ENCODE measurements at regions not wholly inside any gene's neighbourhood (a gene's known extent, or its start where the extent isn't known, plus 50 kb on each side); places are given as distances from the start of the nearest gene placed in this dataset.

- TF ChIP-seq CTCF (conservative IDR thresholded peaks at IDR 0.05), result no peak
- no peak for TF ChIP-seq ZFX (IDR thresholded peaks at IDR 0.05)
Measured at GRCh38 chr6:137981758-137982157, 114.7 kb downstream of the TNFAIP3 start.

Data from C4-2B (cell line).